Epithelial cell of proximal tubule (primary cell): ENCODE measurements at regions not wholly inside any gene's neighbourhood (a gene's known extent, or its start where the extent isn't known, plus 50 kb on each side); places are given as distances from the start of the nearest gene placed in this dataset.
"Not testable (repeated sequence)": the region's sequence is repeated elsewhere in the genome, so short reads cannot be mapped to it uniquely, and the experiment has no call there.

Experiments
- DNase-seq: peaks from one replicate; pipeline ENCODE4 v3.0.0-alpha.2; 2011; ENCODE audit warnings: low read depth
- H3K4me3 ChIP-seq: 2 replicates; pipeline ENCODE4 v1.5.1; 2011; ENCODE audit warnings: low read depth, mild to moderate bottlenecking, low read length
- TF ChIP-seq, protein P1 (sequence below): conservative IDR thresholded peaks from 2 replicates; pipeline ENCODE4 v1.5.1; 2012; ENCODE audit warnings: low read depth, mild to moderate bottlenecking, low read length

GRCh38 chr16:88197481-88198456, 185.0 kb upstream of the ZNF469 start:
- no peak overlapping the region for H3K4me3 ChIP-seq
- no peak for DNase-seq
- TF ChIP-seq, protein P1, sequence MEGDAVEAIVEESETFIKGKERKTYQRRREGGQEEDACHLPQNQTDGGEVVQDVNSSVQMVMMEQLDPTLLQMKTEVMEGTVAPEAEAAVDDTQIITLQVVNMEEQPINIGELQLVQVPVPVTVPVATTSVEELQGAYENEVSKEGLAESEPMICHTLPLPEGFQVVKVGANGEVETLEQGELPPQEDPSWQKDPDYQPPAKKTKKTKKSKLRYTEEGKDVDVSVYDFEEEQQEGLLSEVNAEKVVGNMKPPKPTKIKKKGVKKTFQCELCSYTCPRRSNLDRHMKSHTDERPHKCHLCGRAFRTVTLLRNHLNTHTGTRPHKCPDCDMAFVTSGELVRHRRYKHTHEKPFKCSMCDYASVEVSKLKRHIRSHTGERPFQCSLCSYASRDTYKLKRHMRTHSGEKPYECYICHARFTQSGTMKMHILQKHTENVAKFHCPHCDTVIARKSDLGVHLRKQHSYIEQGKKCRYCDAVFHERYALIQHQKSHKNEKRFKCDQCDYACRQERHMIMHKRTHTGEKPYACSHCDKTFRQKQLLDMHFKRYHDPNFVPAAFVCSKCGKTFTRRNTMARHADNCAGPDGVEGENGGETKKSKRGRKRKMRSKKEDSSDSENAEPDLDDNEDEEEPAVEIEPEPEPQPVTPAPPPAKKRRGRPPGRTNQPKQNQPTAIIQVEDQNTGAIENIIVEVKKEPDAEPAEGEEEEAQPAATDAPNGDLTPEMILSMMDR: no peak

DNA sequence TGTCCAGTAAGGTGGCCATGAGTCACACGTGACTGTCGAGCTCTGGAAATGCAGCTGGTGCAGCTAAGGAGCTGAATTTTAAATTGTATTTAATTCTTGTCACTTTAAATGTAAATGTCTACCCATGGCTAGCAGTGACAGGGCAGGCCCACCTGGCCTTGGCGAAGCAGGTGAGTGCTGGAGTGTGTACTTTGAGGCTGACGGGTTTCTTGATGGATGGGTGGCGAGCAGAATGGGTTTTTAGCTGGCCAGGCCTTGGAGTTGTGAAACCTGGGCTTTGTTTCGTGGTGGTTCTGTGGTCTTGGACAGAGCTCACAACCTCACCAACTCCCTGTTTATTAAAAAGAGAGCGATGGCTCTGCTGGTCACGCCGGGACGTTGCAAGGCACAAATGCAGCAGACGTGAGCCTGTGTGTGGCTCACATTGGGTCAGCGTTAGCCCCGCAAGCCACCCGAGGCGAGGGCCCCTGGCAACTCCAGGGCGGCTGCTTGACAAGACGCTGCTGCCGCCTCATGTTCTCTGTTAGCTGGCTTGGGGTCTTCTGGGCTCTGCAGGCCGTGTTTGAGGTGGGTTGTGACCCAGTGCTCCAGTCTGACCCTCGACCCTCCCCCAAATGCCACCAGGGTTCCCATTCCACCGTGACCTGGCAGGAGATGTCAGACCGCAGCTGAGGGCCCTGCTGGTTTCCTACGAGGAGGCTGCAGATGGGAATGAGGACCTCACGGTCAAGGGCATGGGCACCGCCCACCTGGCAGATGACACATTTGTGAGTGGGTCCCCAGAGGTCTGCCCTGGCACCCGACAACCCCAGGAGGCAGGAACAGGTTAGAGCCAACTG, 184.1 kb upstream of the ZNF469 start:
- DNase-seq, H3K4me3 ChIP-seq: not testable (repeated sequence)

- not testable (repeated sequence) for H3K4me3 ChIP-seq, DNase-seq
These were observed 183.2 kb upstream of the ZNF469 start for GRCh38 chr16:88199296-88200153.

- not testable (repeated sequence) for DNase-seq, H3K4me3 ChIP-seq
These were observed 182.4 kb upstream of the ZNF469 start for GRCh38 chr16:88200154-88200895.

DNA sequence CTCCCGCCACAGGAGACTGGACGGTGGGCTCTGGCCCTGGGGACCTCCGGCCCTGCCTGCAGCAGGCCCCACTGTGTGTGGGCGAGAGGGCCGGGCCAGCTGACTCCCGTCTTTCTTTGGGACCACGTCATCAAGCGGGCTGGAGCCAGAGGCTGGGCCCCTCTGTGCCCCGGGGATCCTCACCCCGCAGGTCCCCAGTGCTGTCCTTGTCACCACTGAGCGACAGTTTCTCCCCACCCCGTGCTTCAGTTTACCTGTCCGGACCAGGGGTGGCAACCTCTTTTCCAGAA, 181.9 kb upstream of the ZNF469 start:
- no peak for DNase-seq
- no peak overlapping the region for H3K4me3 ChIP-seq
- TF ChIP-seq, protein P1: no peak

- not testable (repeated sequence) for H3K4me3 ChIP-seq, DNase-seq
These were observed 181.1 kb upstream of the ZNF469 start for GRCh38 chr16:88201611-88202010.

DNA sequence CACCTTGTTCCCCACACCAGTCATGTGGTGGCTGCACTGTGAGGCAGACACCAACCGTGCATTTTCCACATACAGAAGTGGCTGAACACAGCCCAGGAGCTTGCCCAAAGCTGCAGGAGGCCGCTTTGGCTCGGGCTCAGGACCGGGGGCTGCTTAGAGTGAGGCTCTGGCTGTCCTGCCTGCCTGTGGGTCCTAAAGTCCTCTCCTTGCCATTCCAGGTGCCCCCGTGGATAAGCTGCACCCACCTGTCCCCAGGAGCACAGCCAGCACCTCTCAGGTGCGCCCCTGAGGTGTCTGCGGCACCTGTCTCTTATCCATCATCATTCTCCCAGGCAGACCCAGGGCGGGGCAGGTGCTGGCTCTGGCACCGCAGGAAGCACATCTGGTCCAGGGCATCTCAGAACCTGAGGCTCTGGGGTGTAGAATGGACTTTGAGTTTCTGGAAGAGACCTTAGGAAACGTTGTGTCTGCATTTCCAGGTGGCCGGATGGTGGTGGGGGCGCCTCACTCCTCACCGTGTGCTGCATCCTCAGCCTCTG, 180.5 kb upstream of the ZNF469 start:
- TF ChIP-seq, protein P1: no peak
- no peak for DNase-seq

DNA sequence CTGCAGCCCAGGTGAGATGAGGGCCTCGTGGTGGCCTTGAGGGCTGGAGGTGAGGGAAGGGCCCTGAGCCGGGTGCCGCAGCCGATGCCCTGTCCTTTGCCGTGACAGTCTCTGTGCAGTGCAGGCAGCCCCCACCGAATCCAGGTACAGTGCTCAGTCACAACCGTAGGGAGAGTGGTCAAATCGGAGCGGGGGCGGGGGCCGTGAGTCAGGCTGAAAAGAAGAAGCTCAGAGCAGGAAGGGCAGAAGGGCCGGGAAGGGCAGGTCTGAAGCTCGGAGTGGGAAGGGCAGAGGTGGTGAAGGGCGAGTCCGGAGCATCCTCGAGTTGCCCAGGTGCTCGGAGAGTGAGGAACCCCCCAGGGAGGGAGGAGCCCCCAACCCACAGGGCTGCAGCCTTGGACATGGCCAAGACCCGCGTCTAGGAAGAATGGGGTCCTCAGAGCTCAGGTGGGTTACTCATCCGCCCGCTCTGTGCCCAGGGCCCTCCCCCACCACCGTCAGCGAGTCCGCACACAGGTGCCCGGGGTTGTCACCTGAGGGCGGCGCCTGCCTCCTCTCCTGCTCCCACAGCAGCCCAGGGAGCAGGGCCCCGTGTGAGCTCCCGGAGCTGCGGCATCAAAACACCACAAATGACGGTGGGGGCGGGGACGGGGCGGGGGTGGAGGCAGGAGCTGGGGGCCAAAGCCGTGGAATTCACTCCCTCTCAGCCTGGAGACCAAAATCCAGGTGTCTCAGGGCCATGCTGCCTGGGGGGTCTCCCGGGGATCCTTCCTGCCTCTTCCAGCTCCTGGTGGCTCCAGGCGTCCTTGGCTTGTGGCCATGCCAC, 179.7 kb upstream of the ZNF469 start:
- DNase-seq, H3K4me3 ChIP-seq: not testable (repeated sequence)

More for the DNA sequence above, 180.5 kb upstream of the ZNF469 start:
- H3K4me3 ChIP-seq: no peak overlapping the region

DNA sequence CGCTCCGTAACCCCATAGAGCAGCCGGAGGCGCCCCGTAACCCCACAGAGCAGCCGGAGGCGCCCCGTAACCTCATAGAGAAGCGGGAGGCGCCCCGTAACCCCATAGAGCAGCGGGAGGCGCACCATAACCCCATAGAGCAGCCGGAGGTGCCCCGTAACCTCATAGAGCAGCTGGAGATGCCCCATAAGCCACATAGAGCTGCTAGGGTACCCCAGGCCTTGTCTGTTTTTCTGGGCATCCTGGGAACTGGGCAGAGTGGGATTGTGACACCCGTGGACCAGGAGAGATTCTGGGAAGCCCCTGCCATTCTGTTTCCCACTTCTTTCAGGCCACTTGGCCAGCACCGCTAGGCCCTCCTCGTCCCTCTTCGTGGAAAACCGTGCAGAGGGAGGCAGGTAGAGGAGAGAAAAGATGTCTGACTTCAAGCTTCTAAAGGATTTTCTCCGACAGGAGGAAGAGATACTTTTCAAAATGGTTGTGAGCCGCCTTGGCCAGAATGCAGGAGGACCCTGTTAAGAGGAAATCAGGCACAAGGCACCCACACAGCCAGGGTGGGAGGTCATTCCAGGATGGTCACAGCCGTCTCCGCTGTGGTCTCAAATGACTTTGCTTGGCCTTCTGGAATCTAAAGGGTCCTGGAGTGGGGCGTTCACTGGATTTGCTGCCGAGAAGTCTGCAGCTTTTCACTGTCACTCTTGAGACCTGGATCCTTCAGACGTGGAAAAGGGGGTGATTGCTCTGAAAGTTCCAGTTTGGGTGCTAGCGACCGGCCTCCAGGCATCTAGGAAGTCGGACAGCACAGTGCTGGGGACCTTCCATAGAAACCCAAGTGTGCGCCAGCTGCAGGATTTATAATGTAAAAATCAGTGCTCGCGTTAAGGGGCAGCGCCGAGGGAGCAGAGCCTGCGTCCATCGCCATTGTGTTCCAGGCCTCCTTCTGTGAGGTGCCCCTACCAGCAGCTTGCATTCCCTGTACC, 178.3 kb upstream of the ZNF469 start:
- DNase-seq, H3K4me3 ChIP-seq: not testable (repeated sequence)

- not testable (repeated sequence) for DNase-seq, H3K4me3 ChIP-seq
These were observed 177.3 kb upstream of the ZNF469 start for GRCh38 chr16:88205482-88205881.

- DNase-seq, H3K4me3 ChIP-seq: not testable (repeated sequence)
These were observed 176.8 kb upstream of the ZNF469 start for GRCh38 chr16:88206006-88206405.

- not testable (repeated sequence) for DNase-seq, H3K4me3 ChIP-seq
These were observed 176.2 kb upstream of the ZNF469 start for GRCh38 chr16:88206516-88206915.
